ENCODE measurements at regions not wholly inside any gene's neighbourhood (a gene's known extent, or its start where the extent isn't known, plus 50 kb on each side); places are given as distances from the start of the nearest gene placed in this dataset.

GRCh38 chr18:65363911-65364632 is 386.7 kb upstream of the CDH7 start:
- TF ChIP-seq POLR2A (IDR thresholded peaks at IDR 0.05; ENCODE audit: low read length) (no peak), GATA1 (IDR thresholded peaks at IDR 0.05; ENCODE audit: low read depth, low read length) (no peak)
